Liver (tissue), 8 donors: ENCODE measurements at regions not wholly inside any gene's neighbourhood (a gene's known extent, or its start where the extent isn't known, plus 50 kb on each side); places are given as distances from the start of the nearest gene placed in this dataset.

Source experiments
- DNase-seq: peaks from one replicate; pipeline ENCODE4 v3.0.0-alpha.2; 2017; ENCODE audit warnings: low spot score
- H3K27ac ChIP-seq, 2 donors: one replicate each; pipeline ENCODE4 v1.7.0; 2013; ENCODE audit warnings: inconsistent platforms in 2 of 2, low read length in 2 of 2, control low read depth in 1 of 2, low read depth in 1 of 2, mild to moderate bottlenecking in 1 of 2
- H3K27me3 ChIP-seq, 4 donors: one replicate each; pipeline versions ENCODE4 v1.6.1 to v1.7.0; 2013; ENCODE audit warnings: low read length in 3 of 4, inconsistent platforms in 1 of 4, mild to moderate bottlenecking in 1 of 4, moderate library complexity in 1 of 4; ENCODE audit not compliant: control insufficient read depth in 4 of 4, insufficient read depth in 4 of 4
- H3K36me3 ChIP-seq, 4 donors: one replicate each; pipeline versions ENCODE4 v1.6.1 to v1.7.0; 2013; ENCODE audit warnings: low read length in 3 of 4, mild to moderate bottlenecking in 3 of 4, low read depth in 1 of 4, moderate library complexity in 1 of 4; ENCODE audit not compliant: control insufficient read depth in 4 of 4, insufficient read depth in 3 of 4
- H3K4me1 ChIP-seq, 4 donors: one replicate each; pipeline versions ENCODE4 v1.6.1 to v1.7.0; 2013; ENCODE audit warnings: low read length in 3 of 4, mild to moderate bottlenecking in 3 of 4, moderate library complexity in 1 of 4; ENCODE audit not compliant: control insufficient read depth in 4 of 4, insufficient read depth in 4 of 4
- H3K4me3 ChIP-seq, 3 donors: one replicate each; pipeline versions ENCODE4 v1.6.1 to v1.7.0; 2013; ENCODE audit warnings: low read length in 3 of 3, control low read depth in 1 of 3, low read depth in 1 of 3, mild to moderate bottlenecking in 1 of 3
- H3K9ac ChIP-seq, 2 donors: one replicate each; pipeline ENCODE4 v1.7.0; 2013; ENCODE audit warnings: low read length in 2 of 2, mild to moderate bottlenecking in 2 of 2, moderate library complexity in 2 of 2, control low read depth in 1 of 2, low read depth in 1 of 2
- H3K9me3 ChIP-seq, 4 donors: one replicate each; pipeline versions ENCODE4 v1.6.1 to v1.7.0; 2013; ENCODE audit warnings: low read length in 3 of 4; ENCODE audit not compliant: control insufficient read depth in 4 of 4
- ATF3 ChIP-seq: IDR thresholded peaks from 2 replicates; pipeline ENCODE4 v1.6.1; 2016; ENCODE audit warnings: antibody characterized with exemption
- CTCF ChIP-seq: fragments of 150-350 bp; IDR thresholded peaks from 2 replicates; pipeline ENCODE4 v1.5.1; 2017; ENCODE audit warnings: improper control_type of control experiment, low read depth, low read length; ENCODE audit not compliant: missing input control
- EGR1 ChIP-seq, 2 donors: IDR thresholded peaks; 2 replicates each; pipeline ENCODE4 v1.6.1; 2016 to 2018; ENCODE audit warnings: antibody characterized with exemption in 2 of 2, low read depth in 2 of 2
- FOXA1 ChIP-seq: IDR thresholded peaks from 2 replicates; pipeline ENCODE4 v1.6.1; 2016; ENCODE audit warnings: antibody characterized with exemption
- FOXA2 ChIP-seq: IDR thresholded peaks from 2 replicates; pipeline ENCODE4 v1.6.1; 2016; ENCODE audit warnings: antibody characterized with exemption
- GABPA ChIP-seq, 2 donors: IDR thresholded peaks in 1 of 2; conservative IDR thresholded peaks in 1 of 2; 2 replicates each; pipeline ENCODE4 v1.6.1; 2016; ENCODE audit warnings: antibody characterized with exemption in 2 of 2, mild to moderate bottlenecking in 1 of 2, moderate library complexity in 1 of 2
- HNF4A ChIP-seq, 2 donors: conservative IDR thresholded peaks; 2 replicates each; pipeline ENCODE4 v1.6.1; 2016; ENCODE audit warnings: antibody characterized with exemption in 2 of 2, mild to moderate bottlenecking in 2 of 2
- HNF4G ChIP-seq: IDR thresholded peaks from 2 replicates; pipeline ENCODE4 v1.6.1; 2016; ENCODE audit warnings: antibody characterized with exemption
- JUND ChIP-seq, 2 donors: IDR thresholded peaks; 2 replicates each; pipeline ENCODE4 v1.6.1; 2016; ENCODE audit warnings: antibody characterized with exemption in 2 of 2
- MAX ChIP-seq: IDR thresholded peaks from 2 replicates; pipeline ENCODE4 v1.6.1; 2016; ENCODE audit warnings: antibody characterized with exemption
- NR2F2 ChIP-seq: IDR thresholded peaks from 2 replicates; pipeline ENCODE4 v1.6.1; 2016; ENCODE audit warnings: antibody characterized with exemption
- RAD21 ChIP-seq, 2 donors: IDR thresholded peaks; 2 replicates each; pipeline ENCODE4 v1.6.1; 2016; ENCODE audit warnings: antibody characterized with exemption in 2 of 2, mild to moderate bottlenecking in 2 of 2
- REST ChIP-seq: IDR thresholded peaks from 2 replicates; pipeline ENCODE4 v1.6.1; 2016; ENCODE audit warnings: antibody characterized with exemption, mild to moderate bottlenecking
- RXRA ChIP-seq, 2 donors: IDR thresholded peaks; 2 replicates each; pipeline ENCODE4 v1.6.1; 2017 to 2018; ENCODE audit warnings: antibody characterized with exemption in 2 of 2, mild to moderate bottlenecking in 1 of 2
- SP1 ChIP-seq: IDR thresholded peaks from 2 replicates; pipeline ENCODE4 v1.6.1; 2018; ENCODE audit warnings: antibody characterized with exemption, mild to moderate bottlenecking
- TAF1 ChIP-seq: conservative IDR thresholded peaks from 2 replicates; pipeline ENCODE4 v1.6.1; 2016; ENCODE audit warnings: antibody characterized with exemption, mild to moderate bottlenecking
- YY1 ChIP-seq: IDR thresholded peaks from 2 replicates; pipeline ENCODE4 v1.6.1; 2016; ENCODE audit warnings: antibody characterized with exemption, mild to moderate bottlenecking
- ZBTB33 ChIP-seq: IDR thresholded peaks from 2 replicates; pipeline ENCODE4 v1.6.1; 2016; ENCODE audit warnings: antibody characterized with exemption
- WGBS: extraction: QIAGEN DNeasy Blood & Tissue Kit; methylation state at CpG from one replicate; pipeline ENCODE4 v1.1.7; 2013; 5-methylcytosine and 5-hydroxymethylcytosine counted together
- donor health status: healthy.
- donor health status: healthy.
- donor health status: healthy.
- donor health status: healthy.
- donor health status: healthy.

- no peak overlapping the region for H3K9ac ChIP-seq
- H3K36me3 ChIP-seq: no peaks in the 10 kb centered on the region
- H3K27ac ChIP-seq: no peak overlapping the region
- WGBS: 59% methylated on average over 2 of the region's 2 CpGs
- no peak overlapping the region for H3K4me3 ChIP-seq
- H3K9me3 ChIP-seq: peaks cover 0 to 3% (median 0%) of the 10 kb centered on the region in 4 donors
- no peak for TF ChIP-seq GABPA (IDR thresholded peaks at IDR 0.05 in 1 of 2, conservative IDR thresholded peaks at IDR 0.05 in 1 of 2)
- no peak for TF ChIP-seq HNF4G
- no peak for TF ChIP-seq ZBTB33
- no peak for TF ChIP-seq TAF1
- no peak for TF ChIP-seq HNF4A (conservative IDR thresholded peaks at IDR 0.05)
- TF ChIP-seq FOXA1: no peak
- no peak for TF ChIP-seq FOXA2
- DNase-seq: no peak
- no peaks in the 10 kb centered on the region for H3K4me1 ChIP-seq
- no peaks in the 10 kb centered on the region for H3K27me3 ChIP-seq
Measured at GRCh38 chr16:26911436-26911835, 155.3 kb upstream of the C16orf82 start.

- no peaks in the 10 kb centered on the region for H3K36me3 ChIP-seq
- H3K27me3 ChIP-seq: no peaks in the 10 kb centered on the region
- WGBS: 79% methylated on average over 6 of the region's 6 CpGs
- TF ChIP-seq RXRA (IDR thresholded peaks at IDR 0.05): no peak
- TF ChIP-seq HNF4A (conservative IDR thresholded peaks at IDR 0.05): no peak
- no peak for TF ChIP-seq JUND (IDR thresholded peaks at IDR 0.05)
- no peak for TF ChIP-seq MAX
- TF ChIP-seq CTCF: no peak
- no peak for TF ChIP-seq SP1
- TF ChIP-seq REST: no peak
- TF ChIP-seq ATF3: no peak
- TF ChIP-seq ZBTB33: no peak
- TF ChIP-seq FOXA2: no peak
- TF ChIP-seq RAD21 (IDR thresholded peaks at IDR 0.05): no peak
- no peak for TF ChIP-seq NR2F2
- no peak for TF ChIP-seq YY1
- TF ChIP-seq FOXA1: no peak
- TF ChIP-seq GABPA (IDR thresholded peaks at IDR 0.05 in 1 of 2, conservative IDR thresholded peaks at IDR 0.05 in 1 of 2): no peak
- no peak for TF ChIP-seq TAF1
- no peak for TF ChIP-seq EGR1 (IDR thresholded peaks at IDR 0.05; ENCODE audit: low read depth in 2 of 2)
- no peak for TF ChIP-seq HNF4G
- H3K9ac ChIP-seq: no peak overlapping the region
- no peaks in the 10 kb centered on the region for H3K4me1 ChIP-seq
- DNase-seq: no peak
- no peak overlapping the region for H3K4me3 ChIP-seq
- peaks cover 0 to 2% (median 0%) of the 10 kb centered on the region in 4 donors for H3K9me3 ChIP-seq
- no peak overlapping the region for H3K27ac ChIP-seq
Measured at GRCh38 chr16:26913851-26914250, 152.9 kb upstream of the C16orf82 start.
